ENCODE measurements at regions not wholly inside any gene's neighbourhood (a gene's known extent, or its start where the extent isn't known, plus 50 kb on each side); places are given as distances from the start of the nearest gene placed in this dataset.

DNA sequence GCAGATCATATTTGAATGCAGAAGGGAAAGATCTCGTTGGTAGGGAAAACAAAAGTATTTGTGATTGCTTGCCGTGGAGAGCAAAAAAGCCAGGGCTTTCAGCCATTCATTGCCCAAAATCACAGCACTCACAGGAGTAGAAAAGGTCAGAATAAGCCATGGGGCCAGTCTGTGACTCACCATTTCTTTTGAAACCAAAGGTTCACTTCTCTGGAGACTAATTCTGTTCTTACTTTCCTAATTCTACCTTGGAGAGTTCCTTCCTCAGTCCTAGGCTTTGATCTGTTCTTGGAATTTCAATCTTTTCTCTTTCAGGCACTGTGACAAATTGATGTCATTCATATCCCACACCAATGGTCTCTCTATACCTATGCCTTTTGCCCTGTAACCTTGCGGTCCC lies 54.1 kb upstream of the FAM180A start:
- DNase-seq: no peak
- WGBS (ENCODE audit: insufficient coverage): no CpG with 5 or more reads among the region's 3 CpGs

DNA sequence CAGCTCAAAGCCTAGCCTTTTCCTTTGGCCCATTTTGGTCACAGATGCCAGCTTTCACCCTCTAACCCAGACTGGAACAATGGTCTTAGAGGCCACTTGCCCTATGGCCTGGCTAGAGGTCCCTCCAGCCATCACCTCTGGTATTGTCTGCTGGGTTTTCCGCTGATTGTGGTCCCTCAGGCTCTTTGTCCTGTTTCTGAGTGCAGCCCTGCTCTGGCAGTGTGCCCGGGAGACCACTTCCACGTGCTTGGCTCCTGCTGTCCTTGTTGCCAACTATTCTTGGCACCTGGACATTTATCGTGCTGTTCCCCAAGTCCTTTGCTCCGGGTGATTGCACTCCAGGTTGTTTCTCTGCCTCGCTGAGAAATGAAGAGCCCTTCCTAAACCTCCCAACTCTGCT lies 53.3 kb upstream of the FAM180A start:
- WGBS (ENCODE audit: insufficient coverage): 65% methylated on average over 3 of the region's 6 CpGs
- DNase-seq: no peak

More for the DNA sequence above, 54.1 kb upstream of the FAM180A start:
- Histone ChIP-seq H3K36me3 (ENCODE audit: control insufficient read depth, insufficient read depth, low read length) (no peaks in the 10 kb centered on the region), H3K9me3 (replicated peaks; ENCODE audit: control insufficient read depth, low read depth, low read length) (no peaks in the 10 kb centered on the region), H3K4me3 (ENCODE audit: low read length) (no peak overlapping the region), H3K4me1 (ENCODE audit: control insufficient read depth, insufficient read depth, low read length) (peaks cover 5% of the 10 kb centered on the region), H3K27ac (ENCODE audit: low read length) (no peak overlapping the region), H3K27me3 (ENCODE audit: control insufficient read depth, insufficient read depth, low read length) (peaks cover 10% of the 10 kb centered on the region)

DNA sequence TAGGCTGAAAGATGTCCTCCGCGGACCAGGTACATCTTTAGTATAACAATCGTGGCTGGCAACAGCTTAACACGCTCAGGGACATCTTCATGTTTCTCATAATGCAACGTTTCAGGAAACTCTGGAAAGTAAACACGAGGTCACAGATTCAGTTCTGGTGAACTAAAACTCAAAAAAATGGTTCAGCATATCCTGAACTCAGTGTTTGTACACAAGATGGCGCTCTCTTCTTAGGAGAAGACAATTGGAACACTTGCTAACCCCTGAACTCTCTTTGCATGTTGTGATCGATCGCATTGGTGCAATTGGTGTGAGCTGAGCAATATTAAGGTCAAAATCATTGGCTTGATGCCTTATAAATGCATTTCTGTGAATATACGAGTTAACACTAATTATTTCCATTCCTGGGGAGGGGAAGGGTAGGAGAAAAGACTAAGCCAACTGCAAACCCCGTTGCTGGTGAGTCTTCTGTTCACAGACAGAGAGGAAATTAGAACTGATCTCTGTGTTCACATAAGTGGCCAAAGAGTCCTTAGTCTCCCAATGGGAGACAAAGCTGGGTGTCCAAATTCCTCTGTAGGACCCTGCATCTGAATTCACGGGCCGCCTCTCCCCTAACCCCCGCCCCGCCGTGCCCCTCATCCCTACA lies 52.6 kb upstream of the FAM180A start:
- H3K4me1 ChIP-seq (ENCODE audit: control insufficient read depth, insufficient read depth, low read length): peaks cover 5% of the 10 kb centered on the region
- 42% methylated on average over 13 of the region's 16 CpGs for WGBS (ENCODE audit: insufficient coverage)
- H3K4me3 ChIP-seq (ENCODE audit: low read length): no peak overlapping the region
- H3K27me3 ChIP-seq (ENCODE audit: control insufficient read depth, insufficient read depth, low read length): peaks cover 10% of the 10 kb centered on the region
- peak; percentile 82 for DNase-seq
- no peak overlapping the region for H3K27ac ChIP-seq (ENCODE audit: low read length)
- no peaks in the 10 kb centered on the region for H3K36me3 ChIP-seq (ENCODE audit: control insufficient read depth, insufficient read depth, low read length)
- H3K9me3 ChIP-seq (replicated peaks; ENCODE audit: control insufficient read depth, low read depth, low read length): no peaks in the 10 kb centered on the region

More for the DNA sequence above, 53.3 kb upstream of the FAM180A start:
- H3K9me3 ChIP-seq (replicated peaks; ENCODE audit: control insufficient read depth, low read depth, low read length): no peaks in the 10 kb centered on the region
- no peak overlapping the region for H3K4me3 ChIP-seq (ENCODE audit: low read length)
- peaks cover 10% of the 10 kb centered on the region for H3K27me3 ChIP-seq (ENCODE audit: control insufficient read depth, insufficient read depth, low read length)
- no peaks in the 10 kb centered on the region for H3K36me3 ChIP-seq (ENCODE audit: control insufficient read depth, insufficient read depth, low read length)
- H3K4me1 ChIP-seq (ENCODE audit: control insufficient read depth, insufficient read depth, low read length): peaks cover 5% of the 10 kb centered on the region
- H3K27ac ChIP-seq (ENCODE audit: low read length): no peak overlapping the region

DNA sequence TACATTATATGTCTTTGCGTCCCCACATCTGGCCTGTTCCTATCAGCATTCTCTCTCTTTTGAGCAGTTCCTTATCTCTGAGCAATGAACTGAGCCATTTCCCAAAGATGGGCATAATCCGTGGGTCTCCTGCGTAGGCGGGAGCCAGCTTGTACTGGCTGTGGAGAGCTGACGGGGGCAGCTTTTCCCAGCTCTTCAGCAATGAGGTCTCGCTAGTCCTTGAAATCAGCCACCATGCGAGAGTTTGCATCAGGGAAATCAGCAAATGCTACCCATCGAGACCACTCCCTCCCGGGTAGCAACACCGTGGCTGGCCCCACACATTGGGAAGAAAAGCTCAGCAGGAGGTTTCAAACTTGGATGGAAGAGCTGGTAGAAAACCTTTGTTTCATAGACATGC lies 51.9 kb upstream of the FAM180A start:
- no peak for DNase-seq
- Histone ChIP-seq H3K9me3 (replicated peaks; ENCODE audit: control insufficient read depth, low read depth, low read length) (no peaks in the 10 kb centered on the region), H3K27me3 (ENCODE audit: control insufficient read depth, insufficient read depth, low read length) (peaks cover 10% of the 10 kb centered on the region), H3K36me3 (ENCODE audit: control insufficient read depth, insufficient read depth, low read length) (no peaks in the 10 kb centered on the region), H3K27ac (ENCODE audit: low read length) (no peak overlapping the region), H3K4me1 (ENCODE audit: control insufficient read depth, insufficient read depth, low read length) (peaks cover 5% of the 10 kb centered on the region), H3K4me3 (ENCODE audit: low read length) (no peak overlapping the region)
- 82% methylated on average over 9 of the region's 10 CpGs for WGBS (ENCODE audit: insufficient coverage)

DNA sequence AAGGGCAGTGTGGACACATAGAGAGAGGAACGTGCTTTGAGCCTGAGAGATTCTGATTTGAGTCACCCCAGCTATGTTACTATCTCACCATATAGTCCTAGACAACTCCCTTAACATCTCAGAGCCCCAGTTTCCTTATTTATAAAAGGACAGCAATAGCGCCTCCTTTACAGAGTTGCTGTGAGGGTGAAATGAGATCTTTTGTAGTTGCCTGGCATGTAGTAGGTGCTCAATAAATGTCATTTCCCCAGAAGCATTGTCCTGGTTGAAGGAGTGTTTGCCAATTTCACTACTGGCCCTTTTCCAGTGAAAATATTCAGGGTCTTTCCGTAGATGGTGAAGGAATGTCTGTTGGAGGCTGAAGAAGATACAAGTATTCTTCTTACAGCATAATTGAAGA lies 51.3 kb upstream of the FAM180A start:
- no peaks in the 10 kb centered on the region for H3K9me3 ChIP-seq (replicated peaks; ENCODE audit: control insufficient read depth, low read depth, low read length)
- WGBS (ENCODE audit: insufficient coverage): no CpG with 5 or more reads among the region's 3 CpGs
- no peak for DNase-seq
- no peaks in the 10 kb centered on the region for H3K36me3 ChIP-seq (ENCODE audit: control insufficient read depth, insufficient read depth, low read length)
- no peak overlapping the region for H3K4me3 ChIP-seq (ENCODE audit: low read length)
- peaks cover 10% of the 10 kb centered on the region for H3K27me3 ChIP-seq (ENCODE audit: control insufficient read depth, insufficient read depth, low read length)
- H3K4me1 ChIP-seq (ENCODE audit: control insufficient read depth, insufficient read depth, low read length): peaks cover 5% of the 10 kb centered on the region
- H3K27ac ChIP-seq (ENCODE audit: low read length): no peak overlapping the region
